HEK293 (cell line): ENCODE measurements at regions not wholly inside any gene's neighbourhood (a gene's known extent, or its start where the extent isn't known, plus 50 kb on each side); places are given as distances from the start of the nearest gene placed in this dataset.

Source experiments
- KLF16 ChIP-seq: fragments of 450-650 bp; formaldehyde crosslinking; IDR thresholded peaks from 2 replicates; pipeline ENCODE4 v1.5.1; 2017; ENCODE audit warnings: missing biosample characterization, missing genetic modification characterization
- REST ChIP-seq: fragments of 450-650 bp; formaldehyde crosslinking; IDR thresholded peaks from 2 replicates; pipeline ENCODE4 v1.5.1; 2016; ENCODE audit warnings: missing biosample characterization, missing genetic modification characterization
- ZBTB20 ChIP-seq: fragments of 450-650 bp; formaldehyde crosslinking; IDR thresholded peaks from 2 replicates; pipeline ENCODE4 v1.5.1; 2016; ENCODE audit warnings: missing biosample characterization, missing genetic modification characterization
- ZFHX2 ChIP-seq: fragments of 450-650 bp; formaldehyde crosslinking; conservative IDR thresholded peaks from 2 replicates; pipeline ENCODE4 v1.5.1; 2016; ENCODE audit warnings: missing biosample characterization, missing genetic modification characterization
- ZNF112 ChIP-seq: fragments of 450-650 bp; formaldehyde crosslinking; IDR thresholded peaks from 2 replicates; pipeline ENCODE4 v1.5.0; 2017; ENCODE audit warnings: missing biosample characterization, missing genetic modification characterization
- ZNF184 ChIP-seq: fragments of 450-650 bp; IDR thresholded peaks from 2 replicates; pipeline ENCODE4 v1.5.1; 2018; ENCODE audit warnings: missing biosample characterization, mild to moderate bottlenecking, missing genetic modification characterization
- ZNF248 ChIP-seq: fragments of 450-650 bp; formaldehyde crosslinking; IDR thresholded peaks from 2 replicates; pipeline ENCODE4 v1.5.1; 2017; ENCODE audit warnings: missing biosample characterization, missing genetic modification characterization
- ZNF292 ChIP-seq: fragments of 450-650 bp; formaldehyde crosslinking; IDR thresholded peaks from 2 replicates; pipeline ENCODE4 v1.5.1; 2016; ENCODE audit warnings: low read depth, missing biosample characterization, missing genetic modification characterization, borderline replicate concordance
- ZNF324 ChIP-seq: fragments of 450-650 bp; formaldehyde crosslinking; IDR thresholded peaks from 2 replicates; pipeline ENCODE4 v1.5.1; 2016; ENCODE audit warnings: missing biosample characterization, missing genetic modification characterization
- ZNF610 ChIP-seq: fragments of 450-650 bp; formaldehyde crosslinking; IDR thresholded peaks from 2 replicates; pipeline ENCODE4 v1.5.1; 2016; ENCODE audit warnings: missing biosample characterization, missing genetic modification characterization, borderline replicate concordance
- TF ChIP-seq, protein P1 (sequence below): fragments of 450-650 bp; formaldehyde crosslinking; IDR thresholded peaks from 2 replicates; pipeline ENCODE4 v1.5.1; 2016; ENCODE audit warnings: missing biosample characterization, missing genetic modification characterization
- TF ChIP-seq, protein P2 (sequence below): sonication (generic); formaldehyde crosslinking; IDR thresholded peaks from 2 replicates; pipeline ENCODE4 v1.8.1; 2022; ENCODE audit warnings: mild to moderate bottlenecking, moderate library complexity, missing genetic modification reagents

GRCh38 chr6:148112851-148113319 is 229.8 kb upstream of the SASH1 start:
- TF ChIP-seq KLF16 (tag by site-specific recombination) (no peak), ZNF610 (tag by site-specific recombination) (no peak), ZNF112 (tag by site-specific recombination) (no peak), ZNF248 (no peak), ZBTB20 (tag by site-specific recombination) (no peak), ZNF324 (tag by site-specific recombination) (no peak), REST (tag by site-specific recombination) (no peak), ZFHX2 (tag by site-specific recombination) (no peak), ZNF184 (tag by site-specific recombination) (no peak), ZNF292 (tag by site-specific recombination) (no peak)
- TF ChIP-seq, protein P1, sequence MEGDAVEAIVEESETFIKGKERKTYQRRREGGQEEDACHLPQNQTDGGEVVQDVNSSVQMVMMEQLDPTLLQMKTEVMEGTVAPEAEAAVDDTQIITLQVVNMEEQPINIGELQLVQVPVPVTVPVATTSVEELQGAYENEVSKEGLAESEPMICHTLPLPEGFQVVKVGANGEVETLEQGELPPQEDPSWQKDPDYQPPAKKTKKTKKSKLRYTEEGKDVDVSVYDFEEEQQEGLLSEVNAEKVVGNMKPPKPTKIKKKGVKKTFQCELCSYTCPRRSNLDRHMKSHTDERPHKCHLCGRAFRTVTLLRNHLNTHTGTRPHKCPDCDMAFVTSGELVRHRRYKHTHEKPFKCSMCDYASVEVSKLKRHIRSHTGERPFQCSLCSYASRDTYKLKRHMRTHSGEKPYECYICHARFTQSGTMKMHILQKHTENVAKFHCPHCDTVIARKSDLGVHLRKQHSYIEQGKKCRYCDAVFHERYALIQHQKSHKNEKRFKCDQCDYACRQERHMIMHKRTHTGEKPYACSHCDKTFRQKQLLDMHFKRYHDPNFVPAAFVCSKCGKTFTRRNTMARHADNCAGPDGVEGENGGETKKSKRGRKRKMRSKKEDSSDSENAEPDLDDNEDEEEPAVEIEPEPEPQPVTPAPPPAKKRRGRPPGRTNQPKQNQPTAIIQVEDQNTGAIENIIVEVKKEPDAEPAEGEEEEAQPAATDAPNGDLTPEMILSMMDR (tag by site-specific recombination), result no peak
- TF ChIP-seq, protein P2, sequence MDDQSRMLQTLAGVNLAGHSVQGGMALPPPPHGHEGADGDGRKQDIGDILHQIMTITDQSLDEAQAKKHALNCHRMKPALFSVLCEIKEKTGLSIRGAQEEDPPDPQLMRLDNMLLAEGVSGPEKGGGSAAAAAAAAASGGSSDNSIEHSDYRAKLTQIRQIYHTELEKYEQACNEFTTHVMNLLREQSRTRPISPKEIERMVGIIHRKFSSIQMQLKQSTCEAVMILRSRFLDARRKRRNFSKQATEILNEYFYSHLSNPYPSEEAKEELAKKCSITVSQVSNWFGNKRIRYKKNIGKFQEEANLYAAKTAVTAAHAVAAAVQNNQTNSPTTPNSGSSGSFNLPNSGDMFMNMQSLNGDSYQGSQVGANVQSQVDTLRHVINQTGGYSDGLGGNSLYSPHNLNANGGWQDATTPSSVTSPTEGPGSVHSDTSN (CRISPR knock-in tag), result no peak
